ENCODE measurements at regions not wholly inside any gene's neighbourhood (a gene's known extent, or its start where the extent isn't known, plus 50 kb on each side); places are given as distances from the start of the nearest gene placed in this dataset.

GRCh38 chr11:87743007-87743406 lies 432.2 kb downstream of the RAB38 start:
- no peak for ATAC-seq
- TF ChIP-seq CREB5 (CRISPR knock-in tag; IDR thresholded peaks at IDR 0.05; ENCODE audit: low read depth) = no peak
- no peak for TF ChIP-seq ZNF565 (CRISPR knock-in tag; conservative IDR thresholded peaks at IDR 0.05; ENCODE audit: low read depth)
- no peak for TF ChIP-seq BACH2 (CRISPR knock-in tag; IDR thresholded peaks at IDR 0.05; ENCODE audit: borderline replicate concordance)
- no peak for TF ChIP-seq ZNF8 (CRISPR knock-in tag; IDR thresholded peaks at IDR 0.05)
- no peak for TF ChIP-seq TOX (CRISPR knock-in tag; IDR thresholded peaks at IDR 0.05; ENCODE audit: borderline replicate concordance)
- no peak for TF ChIP-seq ZFP30 (CRISPR knock-in tag; IDR thresholded peaks at IDR 0.05)
- no peak for TF ChIP-seq SNAI2 (CRISPR knock-in tag; IDR thresholded peaks at IDR 0.05)
- TF ChIP-seq, protein P1, sequence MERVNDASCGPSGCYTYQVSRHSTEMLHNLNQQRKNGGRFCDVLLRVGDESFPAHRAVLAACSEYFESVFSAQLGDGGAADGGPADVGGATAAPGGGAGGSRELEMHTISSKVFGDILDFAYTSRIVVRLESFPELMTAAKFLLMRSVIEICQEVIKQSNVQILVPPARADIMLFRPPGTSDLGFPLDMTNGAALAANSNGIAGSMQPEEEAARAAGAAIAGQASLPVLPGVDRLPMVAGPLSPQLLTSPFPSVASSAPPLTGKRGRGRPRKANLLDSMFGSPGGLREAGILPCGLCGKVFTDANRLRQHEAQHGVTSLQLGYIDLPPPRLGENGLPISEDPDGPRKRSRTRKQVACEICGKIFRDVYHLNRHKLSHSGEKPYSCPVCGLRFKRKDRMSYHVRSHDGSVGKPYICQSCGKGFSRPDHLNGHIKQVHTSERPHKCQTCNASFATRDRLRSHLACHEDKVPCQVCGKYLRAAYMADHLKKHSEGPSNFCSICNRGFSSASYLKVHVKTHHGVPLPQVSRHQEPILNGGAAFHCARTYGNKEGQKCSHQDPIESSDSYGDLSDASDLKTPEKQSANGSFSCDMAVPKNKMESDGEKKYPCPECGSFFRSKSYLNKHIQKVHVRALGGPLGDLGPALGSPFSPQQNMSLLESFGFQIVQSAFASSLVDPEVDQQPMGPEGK (CRISPR knock-in tag; IDR thresholded peaks at IDR 0.05; ENCODE audit: borderline replicate concordance) = no peak
- no peak for TF ChIP-seq ISL1 (CRISPR knock-in tag; IDR thresholded peaks at IDR 0.05)
- TF ChIP-seq CSDC2 (CRISPR knock-in tag; IDR thresholded peaks at IDR 0.05) = no peak
- no peak for TF ChIP-seq TSHZ2 (CRISPR knock-in tag; IDR thresholded peaks at IDR 0.05)
- no peak for TF ChIP-seq RARB (CRISPR knock-in tag; IDR thresholded peaks at IDR 0.05)
- no peak for TF ChIP-seq ZNF70 (CRISPR knock-in tag; IDR thresholded peaks at IDR 0.05)
- no peak for TF ChIP-seq ARNTL (CRISPR knock-in tag; IDR thresholded peaks at IDR 0.05; ENCODE audit: borderline replicate concordance, low read depth)
- TF ChIP-seq ZC3H10 (CRISPR knock-in tag; IDR thresholded peaks at IDR 0.05) = no peak
- no peak for TF ChIP-seq ESRRG (CRISPR knock-in tag; IDR thresholded peaks at IDR 0.05)
- TF ChIP-seq, protein P2, sequence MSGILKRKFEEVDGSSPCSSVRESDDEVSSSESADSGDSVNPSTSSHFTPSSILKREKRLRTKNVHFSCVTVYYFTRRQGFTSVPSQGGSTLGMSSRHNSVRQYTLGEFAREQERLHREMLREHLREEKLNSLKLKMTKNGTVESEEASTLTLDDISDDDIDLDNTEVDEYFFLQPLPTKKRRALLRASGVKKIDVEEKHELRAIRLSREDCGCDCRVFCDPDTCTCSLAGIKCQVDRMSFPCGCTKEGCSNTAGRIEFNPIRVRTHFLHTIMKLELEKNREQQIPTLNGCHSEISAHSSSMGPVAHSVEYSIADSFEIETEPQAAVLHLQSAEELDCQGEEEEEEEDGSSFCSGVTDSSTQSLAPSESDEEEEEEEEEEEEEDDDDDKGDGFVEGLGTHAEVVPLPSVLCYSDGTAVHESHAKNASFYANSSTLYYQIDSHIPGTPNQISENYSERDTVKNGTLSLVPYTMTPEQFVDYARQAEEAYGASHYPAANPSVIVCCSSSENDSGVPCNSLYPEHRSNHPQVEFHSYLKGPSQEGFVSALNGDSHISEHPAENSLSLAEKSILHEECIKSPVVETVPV (CRISPR knock-in tag; IDR thresholded peaks at IDR 0.05) = no peak
- no peak for TF ChIP-seq OSR1 (CRISPR knock-in tag; IDR thresholded peaks at IDR 0.05)
- no peak for TF ChIP-seq PPARA (CRISPR knock-in tag; IDR thresholded peaks at IDR 0.05; ENCODE audit: borderline replicate concordance)

- no peak for ATAC-seq
- TF ChIP-seq BACH2 (CRISPR knock-in tag; IDR thresholded peaks at IDR 0.05; ENCODE audit: borderline replicate concordance) (no peak), POU6F1 (CRISPR knock-in tag; IDR thresholded peaks at IDR 0.05; ENCODE audit: borderline replicate concordance, low read depth) (no peak), TSHZ2 (CRISPR knock-in tag; IDR thresholded peaks at IDR 0.05) (no peak), ISL1 (CRISPR knock-in tag; IDR thresholded peaks at IDR 0.05) (no peak), ZNF70 (CRISPR knock-in tag; IDR thresholded peaks at IDR 0.05) (no peak), ZC3H10 (CRISPR knock-in tag; IDR thresholded peaks at IDR 0.05) (no peak), ZFP30 (CRISPR knock-in tag; IDR thresholded peaks at IDR 0.05) (no peak), CREB5 (CRISPR knock-in tag; IDR thresholded peaks at IDR 0.05; ENCODE audit: low read depth) (no peak), RARB (CRISPR knock-in tag; IDR thresholded peaks at IDR 0.05) (no peak), ARNTL (CRISPR knock-in tag; IDR thresholded peaks at IDR 0.05; ENCODE audit: borderline replicate concordance, low read depth) (no peak)
- TF ChIP-seq, protein P1 (CRISPR knock-in tag; IDR thresholded peaks at IDR 0.05; ENCODE audit: borderline replicate concordance) = no peak
Measured at GRCh38 chr11:87740968-87741367, 434.3 kb downstream of the RAB38 start.
